ENCODE measurements at regions not wholly inside any gene's neighbourhood (a gene's known extent, or its start where the extent isn't known, plus 50 kb on each side); places are given as distances from the start of the nearest gene placed in this dataset.
"Not testable (repeated sequence)": the region's sequence is repeated elsewhere in the genome, so short reads cannot be mapped to it uniquely, and the experiment has no call there.

GRCh38 chr5:38607396-38607795, 51.0 kb upstream of the LIFR start:
- DNase-seq (ENCODE audit: low spot score): no peak
- ATAC-seq: no peak

- DNase-seq (ENCODE audit: low spot score) (no peak), ATAC-seq (no peak)
These were observed 51.6 kb upstream of the LIFR start for GRCh38 chr5:38607930-38608564.

DNA sequence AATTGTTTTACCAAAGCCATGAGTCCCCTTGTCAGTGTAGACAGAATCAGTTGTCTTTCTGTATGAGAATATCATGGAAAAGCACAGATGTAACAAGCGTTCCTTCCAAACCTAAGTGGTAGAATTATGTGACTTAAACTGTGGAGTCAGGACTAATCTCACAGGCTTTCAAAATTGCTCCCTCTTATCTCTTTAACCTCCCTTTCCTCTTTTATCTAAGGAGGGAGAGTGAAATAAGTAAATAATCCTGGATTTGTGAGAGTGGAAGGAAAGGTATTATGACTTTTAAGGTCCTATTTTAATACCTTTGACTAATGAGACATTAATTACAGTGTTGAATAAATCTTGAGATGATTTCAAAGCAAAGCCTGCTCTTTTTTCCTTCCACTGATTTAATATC, 52.4 kb upstream of the LIFR start:
- no peak for DNase-seq (ENCODE audit: low spot score)
- no peak for ATAC-seq

DNA sequence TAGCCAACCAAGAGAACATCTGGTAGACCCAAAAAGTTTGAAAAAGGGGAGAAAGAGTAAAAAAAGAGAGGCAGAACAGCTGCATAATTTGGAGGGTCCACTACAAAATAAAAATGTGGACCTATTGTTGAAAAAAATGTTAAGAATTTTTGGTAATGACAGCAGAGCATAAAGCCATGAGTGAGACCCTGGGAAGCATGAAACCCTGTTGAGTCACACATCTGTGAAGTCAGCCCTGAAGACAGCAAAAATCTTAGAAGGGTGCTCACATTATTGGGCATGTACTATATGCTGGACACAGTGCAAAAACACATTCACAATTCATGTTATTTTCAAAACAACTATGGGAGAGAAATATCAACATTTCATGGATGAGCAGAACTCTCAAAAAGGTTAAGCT, 56.4 kb upstream of the LIFR start:
- ATAC-seq (no peak), DNase-seq (ENCODE audit: low spot score) (no peak)

DNA sequence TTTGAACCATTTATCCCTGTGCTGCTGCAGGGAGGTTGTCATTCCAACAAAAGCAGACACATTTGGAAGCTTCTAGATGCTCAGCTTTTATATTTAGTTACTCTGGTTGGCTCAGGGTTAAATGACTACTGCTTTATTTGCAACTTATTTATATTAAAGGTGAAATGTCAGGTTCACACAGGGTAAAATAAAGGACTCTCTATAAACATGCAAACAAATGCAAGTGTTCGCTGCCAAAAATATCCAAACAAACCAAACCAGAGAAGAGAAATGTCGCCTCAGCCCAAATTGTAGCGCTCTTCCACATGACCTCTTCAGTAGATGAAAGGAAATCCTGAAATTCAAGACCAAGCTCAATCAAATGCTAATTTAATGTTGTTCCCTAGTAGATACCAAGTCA, 57.0 kb upstream of the LIFR start:
- no peak for ATAC-seq

GRCh38 chr5:38613992-38614836, 57.8 kb upstream of the LIFR start:
- ATAC-seq: no peak
- no peak for DNase-seq (ENCODE audit: low spot score)

More for the DNA sequence above, 57.0 kb upstream of the LIFR start:
- no peak for DNase-seq (ENCODE audit: low spot score)

- DNase-seq (ENCODE audit: low spot score) (no peak), ATAC-seq (peak; percentile 64)
These were observed 58.6 kb upstream of the LIFR start for GRCh38 chr5:38615042-38615441.

- DNase-seq (ENCODE audit: low spot score) (no peak), ATAC-seq (no peak)
These were observed 59.6 kb upstream of the LIFR start for GRCh38 chr5:38615981-38616451.

- ATAC-seq: no peak
- DNase-seq (ENCODE audit: low spot score): no peak
These were observed 61.7 kb upstream of the LIFR start for GRCh38 chr5:38618154-38618553.

- DNase-seq (ENCODE audit: low spot score) (no peak), ATAC-seq (no peak)
These were observed 64.9 kb upstream of the LIFR start for GRCh38 chr5:38621331-38621730.

DNA sequence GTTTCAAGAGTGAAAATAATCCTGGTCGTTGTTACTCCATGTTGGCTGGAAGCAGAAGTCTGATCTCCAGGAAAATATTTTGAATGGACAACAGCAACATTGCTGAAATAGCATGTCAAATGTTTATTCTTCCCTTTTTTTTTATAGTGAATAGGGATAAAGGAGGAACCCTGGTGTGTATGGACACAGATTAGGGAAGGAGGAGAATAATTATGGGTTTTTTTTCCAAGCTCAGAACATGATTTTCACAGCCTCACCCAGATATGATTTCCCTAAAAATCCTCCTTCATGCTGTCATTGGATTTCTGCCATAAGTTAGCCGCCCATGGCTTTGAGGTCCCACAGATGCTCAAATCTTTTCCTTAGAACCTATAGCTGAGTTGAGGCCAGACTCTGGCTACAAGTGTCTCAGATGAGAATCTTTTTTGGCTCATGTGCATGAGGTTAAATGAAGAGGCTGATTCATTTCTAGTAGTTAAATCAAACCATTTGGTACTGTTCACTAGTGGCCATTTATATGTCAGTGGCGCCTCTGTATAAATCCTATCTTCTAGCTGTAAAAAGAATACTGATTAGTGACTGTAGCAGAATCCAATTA, 65.5 kb upstream of the LIFR start:
- no peak for DNase-seq (ENCODE audit: low spot score)
- no peak for ATAC-seq

GRCh38 chr5:38622723-38623129, 66.3 kb upstream of the LIFR start:
- ATAC-seq (peak; percentile 67), DNase-seq (ENCODE audit: low spot score) (no peak)

- not testable (repeated sequence) for ATAC-seq; DNase-seq (ENCODE audit: low spot score)
These were observed 68.1 kb upstream of the LIFR start for GRCh38 chr5:38624541-38624940.

- not testable (repeated sequence) for ATAC-seq; DNase-seq (ENCODE audit: low spot score)
These were observed 74.9 kb upstream of the LIFR start for GRCh38 chr5:38631376-38631775.

GRCh38 chr5:38634568-38635369, 78.3 kb upstream of the LIFR start:
- ATAC-seq (no peak), DNase-seq (ENCODE audit: low spot score) (no peak)

- ATAC-seq: no peak
- DNase-seq (ENCODE audit: low spot score): no peak
These were observed 80.2 kb upstream of the LIFR start for GRCh38 chr5:38636626-38637025.

DNA sequence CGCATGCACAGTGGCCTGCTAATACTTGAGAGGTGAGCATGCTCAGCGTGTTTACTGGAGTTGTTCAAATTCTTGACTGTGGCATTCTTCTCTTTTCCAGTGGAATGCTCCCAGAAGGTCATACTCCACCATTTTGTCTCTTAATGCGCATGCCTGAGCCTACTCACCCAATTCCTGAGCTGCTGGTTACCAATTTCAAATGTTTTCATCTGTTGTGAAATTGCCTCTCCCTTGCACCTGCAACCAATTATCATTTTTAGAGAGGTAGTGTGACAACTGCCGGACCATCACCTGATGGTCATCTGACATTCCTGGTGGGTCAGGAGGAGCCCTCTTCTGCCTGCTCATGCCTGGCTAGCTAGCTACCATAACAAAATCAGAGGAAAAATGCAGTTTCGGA, 82.2 kb upstream of the LIFR start:
- DNase-seq (ENCODE audit: low spot score) (no peak), ATAC-seq (no peak)

- ATAC-seq (peak; percentile 90), DNase-seq (ENCODE audit: low spot score) (no peak)
These were observed 83.2 kb upstream of the LIFR start for GRCh38 chr5:38639377-38640358.

GRCh38 chr5:38641003-38641402, 84.6 kb upstream of the LIFR start:
- DNase-seq (ENCODE audit: low spot score) (no peak), ATAC-seq (no peak)
